ENCODE measurements at regions not wholly inside any gene's neighbourhood (a gene's known extent, or its start where the extent isn't known, plus 50 kb on each side); places are given as distances from the start of the nearest gene placed in this dataset.

DNA sequence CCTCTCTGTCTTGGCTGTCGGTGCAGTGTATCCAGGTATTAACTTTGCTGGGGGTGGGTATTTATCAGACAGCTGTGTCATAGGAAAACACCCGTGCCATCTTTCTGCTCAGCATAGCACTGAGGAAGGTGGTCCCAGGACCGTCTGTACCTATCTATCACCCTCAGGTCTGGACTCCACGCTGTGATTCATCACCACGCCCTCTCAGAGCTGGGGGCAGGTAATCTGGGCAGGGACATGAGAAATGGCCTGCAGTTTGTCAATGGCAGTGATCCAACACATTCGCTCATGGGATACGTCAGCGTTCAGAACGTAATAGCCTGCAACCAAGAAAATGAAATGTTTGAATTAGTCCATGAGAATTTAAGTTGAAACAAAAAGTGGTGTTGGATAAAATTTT, 151.6 kb upstream of the MAP1B start:
- no peak for DNase-seq

DNA sequence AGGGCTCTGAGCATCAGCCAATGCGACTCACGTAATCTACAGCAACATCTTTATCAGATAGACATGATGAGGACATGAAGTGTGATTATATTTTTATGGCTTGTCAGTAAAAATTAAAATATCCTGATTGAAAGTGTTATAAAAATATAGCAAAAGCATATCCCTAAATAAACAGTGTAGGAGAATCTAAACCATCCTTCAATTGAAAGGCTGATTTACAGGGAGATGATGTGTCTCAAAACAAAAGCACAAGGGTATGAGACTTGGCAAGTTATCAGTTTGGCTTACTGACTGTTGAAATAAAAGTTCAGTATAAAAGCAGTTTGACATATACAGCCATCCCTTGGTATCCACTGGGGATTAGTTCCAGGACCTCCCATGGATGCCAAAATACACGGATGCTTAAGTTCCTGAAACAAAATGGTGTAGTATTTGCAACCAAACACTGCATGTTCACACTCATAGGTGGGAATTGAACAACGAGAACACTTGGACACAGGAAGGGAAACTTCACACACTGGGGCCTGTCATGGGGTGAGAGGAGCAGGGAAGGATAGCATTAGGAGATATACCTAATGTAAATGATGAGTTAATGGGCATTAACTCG, 149.9 kb upstream of the MAP1B start:
- no peak for DNase-seq

DNA sequence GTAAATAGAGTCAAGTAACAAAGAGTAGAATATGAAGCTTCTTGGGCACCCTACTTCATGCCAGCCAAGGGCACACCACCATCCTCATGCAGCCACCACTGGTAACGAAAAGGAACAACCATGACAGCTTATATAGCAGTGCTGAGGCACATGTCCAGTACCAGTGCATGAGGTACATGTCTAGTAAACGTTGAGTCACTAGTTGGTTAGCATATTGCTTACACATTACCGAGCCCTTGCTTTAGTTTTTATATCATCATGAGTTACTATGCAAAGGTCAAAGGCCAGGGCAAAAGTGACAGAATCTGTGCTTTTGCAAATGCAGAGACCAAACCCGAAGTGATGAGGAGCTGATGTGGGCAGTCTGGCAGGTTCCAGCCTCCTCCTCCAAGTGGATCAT, 147.1 kb upstream of the MAP1B start:
- DNase-seq: no peak

DNA sequence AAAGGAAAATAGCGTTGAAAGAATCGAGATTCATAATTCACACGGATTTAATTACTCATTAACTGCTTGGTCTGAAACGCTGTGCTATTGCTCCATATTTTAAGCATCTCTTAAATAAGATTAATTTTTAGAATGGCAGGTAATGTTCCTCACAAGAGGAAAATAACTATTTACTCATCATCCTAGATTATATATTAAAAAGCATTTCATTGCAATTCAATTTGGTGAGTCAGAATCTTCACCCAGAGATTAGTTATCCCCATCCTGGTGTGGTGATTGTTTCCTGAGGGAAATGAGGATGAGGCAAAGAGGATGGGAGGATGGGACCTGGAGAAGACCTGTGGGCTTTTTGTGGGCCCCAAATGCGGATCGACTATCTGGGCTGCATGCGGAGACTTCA, 145.5 kb upstream of the MAP1B start:
- DNase-seq: no peak

DNA sequence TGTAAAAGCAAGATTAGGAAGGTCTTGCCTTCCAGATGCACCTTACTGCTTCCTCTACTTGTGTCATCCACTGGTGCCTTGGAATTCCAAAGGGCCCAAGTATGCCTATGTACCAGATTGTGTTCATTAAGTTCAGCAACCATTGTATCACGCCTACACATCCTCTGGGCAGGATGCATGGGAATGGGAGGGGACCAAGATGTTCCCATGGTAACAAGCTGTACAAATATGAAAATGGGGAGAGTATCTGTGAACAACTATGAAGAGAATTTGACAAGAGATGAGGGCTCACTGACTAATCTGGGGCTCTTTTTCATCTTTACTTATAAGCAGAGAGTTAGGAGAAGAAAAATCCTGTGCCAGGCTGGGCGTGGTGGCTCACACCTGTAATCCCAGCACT, 137.8 kb upstream of the MAP1B start:
- no peak for DNase-seq

DNA sequence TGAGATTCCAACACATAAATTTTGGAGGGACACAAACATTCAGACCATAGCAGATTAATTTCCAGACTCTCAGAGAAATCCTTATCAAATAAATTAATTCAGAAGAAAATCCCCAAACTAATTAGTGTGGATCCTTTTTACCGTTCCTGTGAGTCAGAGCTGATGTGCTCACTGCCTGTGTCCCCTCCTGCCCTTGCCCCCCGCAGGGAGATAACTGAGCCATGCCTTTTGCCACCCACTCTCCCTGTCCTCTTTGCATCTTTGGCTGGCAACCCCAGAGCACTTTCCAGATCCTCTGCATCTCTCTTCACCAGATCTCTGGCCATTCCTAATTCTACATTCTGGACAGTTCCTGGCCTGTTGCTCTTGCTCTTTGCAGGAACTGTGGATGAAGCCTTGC, 135.4 kb upstream of the MAP1B start:
- DNase-seq: no peak

DNA sequence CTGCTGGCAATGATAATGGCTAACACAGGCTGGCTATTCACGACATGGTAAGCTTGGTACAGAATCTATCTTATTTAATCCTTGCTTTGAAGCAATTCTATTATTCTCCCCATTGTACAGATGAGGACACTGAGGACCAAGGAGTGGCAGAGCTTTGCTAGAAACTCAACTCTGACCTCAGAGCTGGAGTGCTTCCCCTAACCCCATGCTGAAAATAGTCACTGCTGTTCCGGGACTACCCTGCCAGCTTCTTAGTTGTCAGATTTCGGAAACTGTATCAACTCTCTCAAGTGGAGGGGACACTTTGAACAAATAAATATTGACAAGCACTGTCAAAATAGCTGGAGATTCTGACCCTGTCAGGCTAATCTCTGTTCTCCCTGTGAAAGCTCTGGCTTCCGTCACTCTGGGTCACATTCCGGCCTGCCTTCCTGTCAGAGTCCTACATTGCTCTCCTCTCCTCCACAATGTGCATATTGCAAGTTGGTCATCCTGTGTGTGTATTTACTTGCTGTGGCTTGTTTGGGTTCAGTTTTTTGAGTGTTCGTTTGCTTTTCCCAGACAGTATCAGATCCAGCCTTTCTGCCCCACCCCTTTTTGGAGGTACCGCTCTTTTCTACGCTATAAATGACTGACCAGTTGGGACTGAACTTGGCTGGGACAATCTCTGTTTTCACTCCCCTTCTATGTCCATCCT, 134.3 kb upstream of the MAP1B start:
- DNase-seq: no peak

DNA sequence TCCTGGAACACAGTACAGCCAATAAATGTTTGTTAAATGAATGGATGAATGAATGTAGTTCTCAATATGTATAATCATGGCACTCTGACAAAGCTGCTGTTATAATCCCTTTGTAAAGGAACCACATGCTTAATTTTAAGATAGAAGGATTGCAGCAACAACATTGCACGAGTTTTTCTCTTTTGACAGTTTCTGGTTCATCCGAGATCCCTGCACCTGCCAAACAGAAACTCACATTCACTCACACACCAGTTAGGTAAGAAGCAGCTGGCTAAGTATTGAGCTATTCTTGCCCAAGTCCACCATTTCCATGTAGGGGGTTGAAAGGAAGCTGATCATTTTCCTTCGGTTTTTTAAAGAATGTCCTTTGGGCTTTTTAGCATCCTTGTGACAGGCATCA, 133.7 kb upstream of the MAP1B start:
- DNase-seq: no peak

DNA sequence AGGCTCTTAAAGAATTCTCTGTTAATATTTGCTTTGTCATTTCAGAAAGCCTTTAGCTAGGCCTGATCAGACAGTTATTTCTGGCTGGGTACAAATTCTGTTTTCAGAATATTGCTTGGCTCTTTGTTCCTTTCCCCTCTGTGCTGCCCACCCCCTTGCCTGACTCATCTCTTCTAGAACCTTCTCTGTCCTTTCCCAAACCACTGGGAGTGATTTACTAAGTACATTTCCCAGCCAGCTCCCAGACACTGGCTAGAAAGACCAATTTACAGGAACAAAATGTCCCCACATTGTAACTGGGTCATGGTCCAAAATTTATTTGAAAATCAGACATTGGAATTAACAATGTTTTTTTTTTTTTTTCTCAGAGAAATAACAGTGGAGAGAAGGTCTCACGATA, 133.1 kb upstream of the MAP1B start:
- no peak for DNase-seq

DNA sequence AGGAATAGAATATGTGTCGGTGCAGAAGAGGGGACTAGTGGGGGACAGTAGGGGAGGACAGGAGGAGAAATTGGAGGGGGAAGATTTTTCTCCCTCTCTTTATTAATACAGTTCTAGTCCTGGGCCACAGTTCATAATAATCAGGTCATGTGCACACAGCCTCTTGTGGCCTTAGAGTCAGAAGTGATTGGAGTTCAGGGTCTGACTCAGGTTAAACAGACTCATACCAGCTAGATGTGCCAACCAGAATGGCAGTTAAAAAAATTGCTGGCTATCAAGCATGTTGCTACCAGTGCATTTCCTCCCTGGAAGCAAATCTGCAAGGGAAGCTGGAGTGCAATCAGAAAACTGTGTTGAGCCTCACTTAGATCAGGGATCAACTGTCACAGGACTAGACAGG, 132.7 kb upstream of the MAP1B start:
- DNase-seq: no peak

DNA sequence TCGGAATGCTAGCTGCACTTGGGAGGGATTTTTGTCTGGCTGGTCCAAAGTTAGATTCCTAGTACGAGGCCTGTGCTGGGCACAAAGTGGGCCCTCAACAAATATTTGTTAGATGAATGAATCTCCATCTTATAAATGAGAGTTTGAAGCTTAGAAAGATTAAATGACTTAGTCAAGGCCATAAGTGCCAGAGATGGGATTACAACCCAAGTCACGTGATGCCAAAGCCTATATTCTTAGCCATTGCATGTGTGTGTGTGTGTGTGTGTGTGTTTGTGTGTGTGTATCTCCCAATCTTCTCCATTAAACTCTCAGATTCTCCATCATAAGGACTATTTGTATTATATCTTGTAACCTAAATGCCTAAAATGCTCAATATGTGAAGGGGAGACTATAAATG, 130.8 kb upstream of the MAP1B start:
- no peak for DNase-seq

DNA sequence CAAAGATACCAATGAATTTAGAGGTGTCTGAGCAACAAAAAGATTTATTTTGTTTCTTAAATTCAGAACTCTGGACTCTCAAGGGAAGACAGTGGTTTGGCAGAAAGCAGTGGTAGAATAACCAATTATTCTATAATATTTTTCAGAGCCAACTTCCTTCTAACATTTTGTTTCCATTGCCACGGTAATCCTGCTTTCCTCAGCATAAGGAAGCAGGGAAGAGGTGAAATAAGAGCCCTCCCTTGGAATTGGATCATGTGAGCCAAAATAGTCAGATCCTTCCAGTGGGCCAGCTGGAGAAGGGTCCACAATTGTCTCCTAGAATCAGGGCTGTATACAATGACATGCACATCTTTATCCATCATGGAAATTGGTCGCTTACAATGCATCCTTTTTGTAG, 130.0 kb upstream of the MAP1B start:
- DNase-seq: no peak

DNA sequence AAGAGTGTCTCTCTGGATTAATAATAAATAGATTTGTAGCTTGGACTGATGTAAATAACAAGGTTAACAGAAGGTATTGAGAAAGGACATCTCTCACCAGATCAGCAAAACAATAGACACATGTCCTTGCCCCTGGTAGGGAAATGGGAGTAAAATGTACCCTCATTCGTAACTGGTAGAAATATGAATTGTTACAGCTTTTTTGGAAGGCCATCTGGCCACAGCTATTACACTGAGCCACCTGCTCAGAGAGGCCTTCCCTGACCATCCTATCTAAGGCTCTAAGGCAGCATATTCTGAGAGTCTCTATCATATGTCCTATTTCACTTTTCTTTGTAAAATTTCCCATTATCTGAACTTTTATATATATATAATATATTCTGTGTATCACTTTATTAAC, 129.1 kb upstream of the MAP1B start:
- DNase-seq: no peak

DNA sequence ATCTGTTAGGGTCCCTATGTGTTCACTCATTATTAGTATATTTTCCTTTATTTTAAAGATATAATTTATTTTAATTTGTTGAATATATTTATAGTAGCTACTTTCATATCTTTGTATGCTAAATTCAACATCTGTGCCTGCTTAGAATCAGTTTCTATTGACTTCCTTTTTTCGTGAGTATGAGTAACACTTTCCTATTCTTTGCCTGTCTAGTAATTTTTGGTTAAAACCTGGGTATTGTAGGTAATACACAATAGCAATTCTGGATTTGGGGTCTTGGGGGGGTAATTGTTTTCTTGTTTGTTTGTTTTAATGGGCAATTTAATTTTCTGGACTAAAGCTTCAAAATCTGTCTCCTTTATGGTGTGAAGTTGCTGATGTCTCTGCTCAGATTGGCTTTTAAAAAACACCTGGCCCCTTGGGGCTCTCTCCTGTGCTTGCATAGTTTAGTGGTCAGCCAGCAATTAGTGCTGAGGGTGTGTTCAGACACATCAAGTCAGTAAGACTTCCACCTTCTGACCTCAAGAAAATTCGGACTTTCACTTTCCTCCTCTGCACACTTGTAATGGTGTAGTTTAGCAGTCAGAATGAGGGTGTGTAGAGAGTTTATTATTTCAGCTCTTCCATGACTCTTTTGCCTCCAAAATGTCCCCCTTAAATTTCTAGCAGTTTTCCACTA, 124.4 kb upstream of the MAP1B start:
- DNase-seq: no peak

DNA sequence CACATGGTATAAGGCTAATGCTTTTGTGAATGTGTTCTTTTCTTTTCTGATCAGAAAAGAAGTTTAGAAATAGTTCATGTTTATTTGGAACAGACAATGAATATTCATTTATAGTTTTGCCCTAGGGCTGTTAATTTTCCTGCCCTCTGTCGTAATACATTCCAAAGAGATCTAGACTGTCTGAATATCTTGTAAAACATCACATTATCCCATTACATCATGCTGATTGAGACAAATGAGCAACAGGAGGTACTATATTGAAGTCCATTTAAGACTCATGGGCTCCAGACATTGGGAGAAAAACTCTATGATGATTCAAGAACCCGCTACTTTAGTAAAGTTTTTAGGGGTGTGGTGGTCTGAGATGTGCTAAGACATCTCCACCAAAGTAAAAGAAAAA, 121.2 kb upstream of the MAP1B start:
- no peak for DNase-seq

DNA sequence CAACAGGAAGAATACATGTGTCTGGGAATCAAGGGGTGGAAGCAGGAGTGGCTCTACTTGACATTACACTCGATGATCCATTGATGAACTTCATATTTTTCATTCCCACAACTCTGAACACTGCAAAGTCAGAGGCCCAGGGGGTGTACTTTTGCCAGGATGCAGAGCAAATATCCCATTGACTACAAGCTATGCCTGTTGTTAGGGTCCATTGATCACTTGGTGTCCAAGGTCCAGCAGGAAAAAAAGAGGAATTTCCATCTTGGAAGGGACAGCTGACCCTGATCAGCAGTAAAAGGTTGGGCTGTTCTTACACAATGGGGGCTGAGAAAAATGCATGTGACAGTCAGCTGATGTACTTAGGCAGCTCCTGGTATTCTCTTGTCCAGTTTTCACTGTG, 118.5 kb upstream of the MAP1B start:
- DNase-seq: no peak

DNA sequence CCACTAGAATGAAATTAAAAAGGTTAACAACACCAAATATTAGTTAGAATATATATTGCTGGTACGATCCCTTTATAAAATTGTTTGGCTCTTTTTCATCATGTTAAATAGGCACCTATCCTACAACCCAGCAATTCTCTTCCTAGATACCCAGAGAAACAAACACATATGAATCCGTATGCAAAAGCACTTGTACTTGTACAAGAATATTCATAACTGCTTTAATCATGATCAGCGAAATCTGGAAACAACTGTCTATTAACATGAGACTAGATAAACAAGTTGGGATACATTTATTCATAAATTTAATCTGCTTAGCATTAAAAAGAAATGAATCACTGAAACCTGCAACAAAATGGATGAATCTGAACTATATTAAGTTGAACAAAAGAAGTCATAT, 113.7 kb upstream of the MAP1B start:
- DNase-seq: no peak

DNA sequence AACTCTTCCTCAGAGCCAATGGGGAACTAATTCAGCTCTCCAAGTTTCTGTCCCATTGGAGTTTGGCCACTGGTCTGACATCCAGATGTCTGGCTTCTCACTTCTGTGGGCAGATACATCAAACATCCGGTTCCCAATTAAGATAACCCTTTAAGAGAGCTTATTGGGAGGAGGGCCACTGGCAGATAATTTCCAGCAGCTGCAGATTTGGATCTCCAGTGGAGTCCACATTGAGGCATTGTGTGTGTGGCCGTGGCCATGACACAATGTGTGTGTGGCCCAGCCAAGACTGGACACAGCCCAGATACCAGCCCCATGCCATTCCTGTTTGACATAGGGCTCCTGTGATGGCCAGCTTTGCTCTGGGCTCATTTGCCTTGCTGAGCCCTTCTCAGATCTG, 110.5 kb upstream of the MAP1B start:
- no peak for DNase-seq

DNA sequence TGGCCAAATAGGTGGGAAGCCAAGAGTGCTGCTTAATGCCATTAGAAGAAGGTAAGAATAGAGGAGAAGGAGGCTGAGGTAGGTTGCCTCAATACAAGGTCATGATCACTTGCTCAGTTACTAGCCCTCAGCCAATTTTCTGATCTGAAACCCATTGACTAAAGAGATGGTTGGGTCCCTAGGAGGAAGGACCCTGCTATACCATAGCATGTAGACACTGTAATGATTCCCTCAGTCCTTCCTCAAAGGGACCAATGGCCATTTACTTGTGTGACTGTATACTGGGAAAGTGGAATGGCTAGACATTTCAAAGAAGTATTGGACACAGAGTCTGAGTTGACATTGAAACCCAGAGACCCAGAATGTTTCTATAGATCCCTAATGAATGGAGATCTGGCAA, 108.5 kb upstream of the MAP1B start:
- DNase-seq: no peak

DNA sequence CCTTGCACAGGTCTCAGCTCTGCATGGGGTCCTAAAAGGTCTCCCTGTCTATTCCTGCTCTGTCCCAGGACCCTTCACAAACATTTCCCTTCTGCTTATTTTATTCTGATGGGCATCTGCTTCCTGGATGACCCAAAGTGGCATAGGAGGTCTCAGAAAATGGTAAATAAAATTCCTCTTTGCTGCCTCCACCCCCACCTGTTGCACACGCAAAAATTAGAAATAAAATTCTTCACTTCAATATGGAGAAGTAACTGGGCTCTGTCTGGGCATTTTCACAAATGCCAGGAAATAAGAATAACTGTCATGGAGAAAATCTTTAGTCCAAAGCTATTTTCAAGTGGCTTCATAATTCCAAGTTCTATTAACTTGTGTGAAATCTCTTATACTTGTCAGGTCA, 106.6 kb upstream of the MAP1B start:
- no peak for DNase-seq

DNA sequence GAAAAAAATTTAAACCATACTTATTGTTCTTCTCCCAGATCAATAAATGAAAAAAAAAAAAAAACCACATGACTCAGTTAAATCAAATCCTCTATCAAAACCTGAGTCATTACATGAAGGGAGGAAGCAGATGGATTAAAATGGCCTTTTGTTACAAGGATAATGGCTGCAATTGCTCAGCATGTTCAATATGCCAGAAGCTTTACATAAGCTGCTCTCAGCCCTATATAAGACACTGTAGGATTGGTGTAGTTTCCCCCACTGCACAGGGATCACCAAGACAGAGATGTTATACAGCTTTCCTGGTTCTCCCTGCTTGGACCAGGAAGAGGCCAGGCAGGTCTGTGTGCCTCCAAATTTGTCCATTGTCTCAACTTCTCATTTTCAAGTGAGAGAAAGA, 101.6 kb upstream of the MAP1B start:
- DNase-seq: no peak

DNA sequence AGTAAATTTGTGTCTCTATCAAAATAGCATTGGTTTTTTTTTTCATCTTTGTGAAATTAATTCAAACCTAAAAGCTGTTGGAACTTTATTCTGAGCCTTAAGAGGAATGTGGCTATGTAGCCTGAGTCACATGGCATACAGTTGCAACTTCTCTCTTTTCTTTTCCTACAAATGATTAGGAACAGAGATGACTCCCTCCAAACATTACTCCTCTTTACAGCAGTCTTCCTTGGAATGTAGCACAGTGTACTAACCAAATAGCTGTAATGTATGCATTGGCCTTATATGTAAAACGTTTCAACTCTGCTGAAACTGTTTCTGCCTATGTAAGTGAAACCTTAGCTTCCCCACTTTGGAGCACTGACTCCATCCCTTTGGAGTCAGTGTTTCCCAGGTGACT, 100.9 kb upstream of the MAP1B start:
- no peak for DNase-seq

DNA sequence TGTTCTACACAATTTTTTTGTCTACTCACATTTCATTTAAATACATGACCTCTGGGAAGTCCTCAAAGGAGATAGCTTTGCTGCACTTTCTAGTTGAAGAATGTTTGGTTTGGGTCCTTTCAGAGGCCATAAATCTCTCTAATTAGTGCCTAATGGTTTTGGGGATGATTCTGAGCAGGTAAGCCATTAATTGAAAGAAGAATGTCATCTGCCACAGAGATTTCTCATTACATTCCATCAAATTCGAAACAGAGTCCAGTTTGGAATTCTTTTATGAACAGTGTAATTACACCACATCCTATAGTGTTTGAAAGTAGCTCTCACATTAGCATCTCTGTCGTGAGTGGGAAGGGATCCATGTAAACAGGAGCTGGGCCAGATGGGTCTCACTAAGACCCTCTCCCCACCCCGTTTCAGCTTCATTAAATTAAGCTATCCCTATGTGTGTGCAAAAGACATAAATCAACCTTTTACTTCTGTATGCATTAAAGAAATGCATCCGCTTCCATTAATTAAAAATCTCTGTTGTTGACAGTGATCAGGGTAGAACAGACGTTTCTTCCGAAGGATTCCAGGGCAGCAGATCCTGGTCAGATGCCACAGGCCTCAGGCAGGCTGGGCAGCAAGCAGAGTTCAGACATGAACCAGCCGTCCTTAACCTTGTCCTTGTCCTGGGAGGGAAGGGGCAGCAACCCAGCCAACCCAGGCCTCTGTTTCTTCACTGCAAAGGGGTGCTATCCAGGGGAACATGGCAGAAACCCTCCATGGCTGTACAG, 99.8 kb upstream of the MAP1B start:
- DNase-seq: no peak

DNA sequence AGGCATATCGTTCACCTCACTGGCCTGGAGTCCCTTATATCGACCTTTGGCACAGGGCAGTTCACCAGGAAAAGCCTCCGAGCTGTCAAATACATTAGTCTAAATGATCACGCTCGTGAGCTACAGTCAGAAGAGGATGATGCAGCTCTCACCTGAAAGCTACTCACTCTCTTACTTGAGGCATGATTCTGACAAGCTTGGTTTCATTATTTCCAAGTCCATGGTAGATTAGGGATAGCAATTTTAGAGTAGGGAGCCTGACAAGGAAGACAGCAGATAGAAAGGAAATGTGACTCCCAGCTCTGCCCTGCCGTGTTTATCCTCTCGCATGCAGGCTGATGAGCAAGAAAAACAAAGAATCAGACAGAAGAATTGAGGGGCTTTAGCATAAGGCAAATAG, 98.0 kb upstream of the MAP1B start:
- no peak for DNase-seq
